KG1 (cell line): ENCODE measurements at regions not wholly inside any gene's neighbourhood (a gene's known extent, or its start where the extent isn't known, plus 50 kb on each side); places are given as distances from the start of the nearest gene placed in this dataset.
"Not testable (repeated sequence)": the region's sequence is repeated elsewhere in the genome, so short reads cannot be mapped to it uniquely, and the experiment has no call there.

Experiments used
- DNase-seq: peaks from one replicate; lab custom pipeline; 2025; lab: John Stamatoyannopoulos, UW

GRCh38 chr2:65788556-65788955, 356.2 kb upstream of the SPRED2 start:
- DNase-seq: no peak

GRCh38 chr2:65786765-65787164, 354.4 kb upstream of the SPRED2 start:
- DNase-seq: no peak

GRCh38 chr2:65786007-65786717, 353.8 kb upstream of the SPRED2 start:
- no peak for DNase-seq

GRCh38 chr2:65782996-65783650, 350.7 kb upstream of the SPRED2 start:
- no peak for DNase-seq

- no peak for DNase-seq
Measured at GRCh38 chr2:65782186-65782585, 349.8 kb upstream of the SPRED2 start.

- no peak for DNase-seq
Measured at GRCh38 chr2:65781756-65782155, 349.4 kb upstream of the SPRED2 start.

- no peak for DNase-seq
Measured at GRCh38 chr2:65779021-65779420, 346.6 kb upstream of the SPRED2 start.

GRCh38 chr2:65778137-65778536, 345.7 kb upstream of the SPRED2 start:
- DNase-seq: no peak

GRCh38 chr2:65775839-65776238, 343.4 kb upstream of the SPRED2 start:
- no peak for DNase-seq

GRCh38 chr2:65767946-65768345, 335.5 kb upstream of the SPRED2 start:
- no peak for DNase-seq

GRCh38 chr2:65766768-65767267, 334.4 kb upstream of the SPRED2 start:
- no peak for DNase-seq

GRCh38 chr2:65765376-65765775, 333.0 kb upstream of the SPRED2 start:
- no peak for DNase-seq

GRCh38 chr2:65762068-65762467, 329.7 kb upstream of the SPRED2 start:
- no peak for DNase-seq

GRCh38 chr2:65754219-65754618, 321.8 kb upstream of the SPRED2 start:
- no peak for DNase-seq

- no peak for DNase-seq
Measured at GRCh38 chr2:65751408-65751807, 319.0 kb upstream of the SPRED2 start.

- no peak for DNase-seq
Measured at GRCh38 chr2:65749545-65749944, 317.1 kb upstream of the SPRED2 start.

- not testable (repeated sequence) for DNase-seq
Measured at GRCh38 chr2:65747875-65748274, 315.5 kb upstream of the SPRED2 start.

GRCh38 chr2:65746931-65747675, 314.7 kb upstream of the SPRED2 start:
- DNase-seq: no peak

- DNase-seq: no peak
Measured at GRCh38 chr2:65744477-65745200, 312.2 kb upstream of the SPRED2 start.

GRCh38 chr2:65742977-65743376, 310.6 kb upstream of the SPRED2 start:
- no peak for DNase-seq

GRCh38 chr2:65739927-65740326, 307.5 kb upstream of the SPRED2 start:
- no peak for DNase-seq

- no peak for DNase-seq
Measured at GRCh38 chr2:65737452-65738011, 305.1 kb upstream of the SPRED2 start.
